ENCODE measurements at regions not wholly inside any gene's neighbourhood (a gene's known extent, or its start where the extent isn't known, plus 50 kb on each side); places are given as distances from the start of the nearest gene placed in this dataset.

DNA sequence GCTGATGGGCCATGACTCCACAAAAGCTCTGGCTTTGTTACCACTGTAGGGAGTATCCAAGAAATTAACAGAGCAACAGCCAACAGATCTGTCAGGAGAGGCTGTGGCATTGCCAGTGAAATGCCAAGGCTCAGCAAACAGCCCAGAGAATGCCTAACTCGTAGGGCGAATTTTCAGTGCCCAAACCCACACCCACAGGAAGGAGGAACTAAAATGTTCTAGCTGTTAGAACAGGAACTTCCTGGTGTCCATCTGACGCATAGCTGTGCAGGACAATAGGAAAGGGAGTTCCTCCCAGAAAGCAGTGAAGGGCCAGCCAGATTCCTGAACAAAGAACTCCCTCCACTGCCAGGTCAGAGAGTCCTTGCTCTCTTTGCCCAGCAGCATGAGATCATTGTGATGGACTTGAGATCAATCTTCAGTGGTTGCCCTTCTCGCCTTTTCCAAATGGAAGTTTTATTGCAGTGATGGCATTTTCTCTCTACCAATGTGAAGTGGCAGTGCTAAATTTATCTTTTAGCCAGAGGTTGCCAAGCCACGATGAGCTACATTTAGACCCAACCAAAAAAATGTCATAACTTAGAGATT, 224.2 kb upstream of the STARD13 start:
- DNase-seq (ENCODE audit: low read depth in 4 of 4, low spot score in 3 of 4) = no peak

DNA sequence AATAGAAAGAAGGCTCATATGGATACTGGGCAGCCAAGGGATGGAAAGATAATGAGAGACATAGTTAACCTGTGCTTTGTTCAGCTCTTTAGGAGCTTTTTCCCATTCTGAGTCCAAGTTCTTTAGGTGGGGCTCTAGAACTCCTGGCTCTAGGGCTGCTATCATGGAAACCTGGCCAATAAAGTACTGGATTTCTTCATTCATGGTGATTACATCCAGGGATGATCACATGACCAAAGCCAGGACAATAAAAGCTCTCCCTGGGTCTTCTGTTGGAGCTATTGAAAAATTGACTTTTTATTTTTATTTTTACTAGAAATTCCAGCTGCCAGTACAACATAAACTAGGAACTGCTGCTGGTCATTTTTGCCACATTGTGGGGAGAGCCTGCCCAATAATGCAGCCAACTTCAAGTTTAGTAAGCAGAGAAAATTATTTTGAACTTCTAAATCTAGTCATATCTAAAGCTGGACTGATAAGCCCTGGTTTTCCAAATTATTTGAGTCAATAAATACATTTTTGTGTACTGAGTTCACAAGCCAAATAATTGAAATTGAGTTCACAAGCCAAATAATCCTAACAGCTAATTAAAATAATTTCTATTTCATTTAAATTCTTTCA, 224.9 kb upstream of the STARD13 start:
- DNase-seq (ENCODE audit: low read depth in 4 of 4, low spot score in 3 of 4) = no peak

DNA sequence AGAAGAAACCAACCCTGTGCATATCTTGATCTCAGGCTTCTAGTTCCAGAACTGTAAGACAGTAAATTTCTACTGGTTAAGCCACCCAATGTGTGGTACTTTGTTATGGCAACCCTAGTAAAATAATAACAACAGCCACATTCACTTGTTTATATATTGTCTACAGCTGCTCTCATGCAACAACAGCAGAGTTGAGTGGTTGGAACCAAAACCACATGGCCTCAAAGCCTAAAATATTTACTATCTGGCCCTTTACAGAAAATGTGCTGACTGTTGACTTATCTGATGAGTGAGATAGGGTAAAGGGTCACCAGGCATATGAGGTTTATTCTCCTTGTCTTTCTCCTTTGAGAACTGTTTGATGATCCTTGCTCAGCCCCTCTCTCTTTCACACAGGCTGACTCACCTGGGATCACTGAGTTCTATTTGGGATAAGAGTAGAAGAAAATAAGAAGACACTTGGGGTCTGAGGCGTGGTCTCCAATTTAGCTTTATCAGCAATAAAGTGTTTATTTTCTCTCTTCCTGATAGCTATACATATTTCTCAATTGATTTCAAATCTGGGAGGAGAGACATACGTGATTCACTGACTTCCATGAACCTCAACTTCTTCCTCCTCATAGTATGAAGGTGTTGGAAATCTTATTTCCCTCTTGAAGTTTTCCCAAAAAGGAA, 227.5 kb upstream of the STARD13 start:
- DNase-seq (ENCODE audit: low read depth in 4 of 4, low spot score in 3 of 4) = no peak

DNA sequence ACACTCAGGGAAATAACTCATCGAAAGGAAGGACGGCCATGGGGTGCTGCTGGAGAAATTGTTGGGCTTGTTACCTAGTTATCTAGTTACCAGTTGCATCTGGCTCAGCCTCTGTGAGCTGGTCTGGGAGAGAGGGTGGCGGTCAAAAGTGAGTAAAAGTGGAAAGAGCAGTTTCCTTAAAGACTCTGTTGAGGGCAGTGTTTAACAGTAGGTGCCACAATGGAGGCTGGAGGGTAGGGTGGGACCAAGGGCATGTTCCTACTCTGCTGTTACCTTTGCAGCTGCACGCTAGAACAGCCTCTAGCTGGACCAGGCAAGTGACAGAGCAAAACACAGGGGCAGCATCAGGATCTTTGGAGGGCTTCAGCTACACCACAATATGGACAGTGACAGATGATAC, 228.8 kb upstream of the STARD13 start:
- no peak for DNase-seq (ENCODE audit: low read depth in 4 of 4, low spot score in 3 of 4)

DNA sequence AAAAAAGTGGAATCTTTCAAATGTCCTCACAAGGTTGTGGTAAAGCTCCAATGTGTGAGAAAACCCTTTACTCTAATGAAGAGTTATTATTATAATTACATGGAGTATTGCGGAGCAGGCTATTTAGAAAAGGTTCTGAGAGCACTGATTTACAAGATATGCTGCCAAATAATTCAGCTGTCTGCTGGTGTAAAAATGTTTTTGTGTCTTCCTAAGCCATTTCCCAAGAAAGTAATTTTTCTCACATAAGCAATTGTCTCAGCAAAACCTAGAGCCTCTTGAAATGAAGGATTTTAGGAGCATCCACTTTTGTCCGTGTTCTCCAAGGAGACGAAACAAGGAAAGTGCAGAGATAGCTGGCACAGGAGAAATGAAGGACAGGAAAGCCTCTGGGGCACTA, 229.6 kb upstream of the STARD13 start:
- DNase-seq (ENCODE audit: low read depth in 4 of 4, low spot score in 3 of 4) = no peak

DNA sequence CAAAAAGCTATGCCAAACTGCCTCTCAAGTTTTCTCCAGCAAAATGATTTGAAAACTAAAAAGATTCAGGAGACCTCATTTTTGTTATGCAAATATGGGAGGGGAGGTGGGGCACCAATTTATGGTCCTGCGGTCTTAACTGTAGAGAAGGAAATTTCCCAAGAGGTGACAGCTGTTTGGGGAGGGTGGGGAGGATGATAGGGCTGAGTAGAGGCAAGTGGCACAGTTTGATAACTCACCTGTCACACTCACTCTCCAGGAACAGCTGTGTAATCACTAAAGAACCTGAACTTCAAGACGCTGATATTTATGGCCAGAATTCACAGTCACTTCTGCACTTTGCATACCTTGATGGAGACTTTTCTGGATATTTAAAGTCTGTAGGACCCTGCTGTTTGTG, 232.9 kb upstream of the STARD13 start:
- DNase-seq (ENCODE audit: low read depth in 4 of 4, low spot score in 3 of 4) = no peak

DNA sequence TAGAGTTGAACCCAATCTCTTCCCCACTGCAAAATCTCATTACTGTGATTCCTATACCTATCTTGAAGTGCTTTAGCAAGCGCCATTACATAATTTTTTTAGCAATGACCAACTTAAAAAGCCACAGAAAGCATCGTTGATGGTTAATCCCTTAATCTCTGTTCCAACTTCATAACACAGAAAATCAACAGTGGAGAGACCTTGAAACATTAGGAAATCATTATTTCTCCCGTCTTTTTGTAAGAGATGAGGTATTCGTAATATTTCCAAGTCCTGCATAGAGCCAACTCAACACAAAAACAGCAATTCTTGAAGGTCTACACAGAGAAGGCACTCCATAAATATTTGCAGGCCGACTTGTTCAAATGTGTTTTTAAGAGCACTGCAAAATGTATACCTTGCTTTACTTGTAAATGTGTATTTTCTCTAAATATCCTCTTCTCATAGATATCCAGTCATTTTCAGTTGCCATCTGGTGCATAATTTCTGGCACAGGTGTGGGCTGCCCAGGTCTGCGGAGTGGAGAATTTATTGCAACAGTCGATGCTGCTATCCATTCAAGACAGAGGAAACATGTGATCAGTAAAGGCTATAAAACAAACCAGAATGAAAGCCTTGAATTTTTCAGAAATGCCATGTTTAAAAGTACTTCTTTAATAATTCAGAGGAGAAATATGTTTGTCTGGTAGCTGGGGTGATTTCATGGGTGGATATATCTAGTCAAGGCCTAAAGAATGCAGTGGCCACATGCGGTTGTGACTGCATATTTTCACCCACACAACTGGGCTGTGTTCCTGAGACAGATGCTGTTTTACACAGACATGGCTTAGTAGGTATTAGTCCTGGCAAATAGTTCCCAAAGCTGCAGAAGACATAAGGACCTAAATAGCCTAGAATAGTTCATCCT, 234.3 kb upstream of the STARD13 start:
- DNase-seq (ENCODE audit: low read depth in 4 of 4, low spot score in 3 of 4) = no peak

DNA sequence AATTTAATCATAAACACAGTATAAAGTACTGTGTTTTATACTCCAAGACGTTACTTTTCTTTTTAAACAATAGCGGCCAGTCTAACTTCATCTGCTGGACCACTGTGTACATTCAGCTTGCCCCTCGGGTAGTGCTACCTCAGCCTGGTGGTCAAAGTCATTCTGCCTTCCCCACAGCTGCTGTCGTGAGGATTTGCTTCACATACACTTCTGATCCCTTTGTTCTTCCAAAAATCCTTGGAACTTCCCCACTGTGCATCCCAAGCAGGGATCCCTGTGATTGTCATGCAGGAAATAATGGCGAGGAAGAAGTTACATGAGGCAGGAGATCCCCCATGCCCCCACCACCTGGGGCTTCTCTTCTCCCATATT, 234.9 kb upstream of the STARD13 start:
- DNase-seq (ENCODE audit: low read depth in 4 of 4, low spot score in 3 of 4) = no peak

DNA sequence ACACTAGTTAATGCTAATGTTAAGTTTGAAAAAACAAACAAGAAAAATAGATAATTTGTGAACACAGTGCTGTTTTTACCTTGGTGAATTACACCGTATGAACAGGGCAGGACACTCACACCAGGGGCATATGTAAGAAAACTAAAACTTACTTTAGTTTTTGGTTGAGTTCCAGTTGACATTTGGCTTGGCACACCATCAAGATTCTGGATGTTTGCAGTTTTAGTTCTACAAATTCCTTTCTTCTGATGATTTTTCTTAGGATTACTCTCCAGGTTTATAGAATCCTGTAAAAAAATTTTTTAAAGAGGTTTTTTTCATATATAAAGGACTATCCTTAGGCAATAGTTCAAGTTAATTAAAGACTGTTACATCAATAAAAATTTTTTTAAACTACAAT, 238.5 kb upstream of the STARD13 start:
- DNase-seq (ENCODE audit: low read depth in 4 of 4, low spot score in 3 of 4) = no peak

DNA sequence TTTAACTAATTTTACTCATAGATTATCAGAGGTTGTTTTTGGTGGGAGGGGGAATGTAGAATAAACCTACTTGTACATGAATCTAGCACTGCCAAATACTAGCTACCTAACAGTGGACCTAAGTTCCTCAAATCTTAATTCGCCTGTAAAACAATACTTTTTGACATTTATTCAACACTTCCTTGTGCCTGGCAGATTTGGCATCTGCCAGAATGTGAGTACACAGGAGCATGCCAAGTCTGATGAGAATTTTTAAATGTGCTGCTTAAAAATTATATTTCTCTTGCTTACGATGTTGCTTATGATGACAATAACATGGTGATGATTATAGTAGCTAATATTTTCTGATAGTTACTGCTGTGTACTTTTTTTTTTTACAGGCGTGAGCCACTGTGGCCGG, 240.2 kb upstream of the STARD13 start:
- DNase-seq (ENCODE audit: low read depth in 4 of 4, low spot score in 3 of 4) = no peak

DNA sequence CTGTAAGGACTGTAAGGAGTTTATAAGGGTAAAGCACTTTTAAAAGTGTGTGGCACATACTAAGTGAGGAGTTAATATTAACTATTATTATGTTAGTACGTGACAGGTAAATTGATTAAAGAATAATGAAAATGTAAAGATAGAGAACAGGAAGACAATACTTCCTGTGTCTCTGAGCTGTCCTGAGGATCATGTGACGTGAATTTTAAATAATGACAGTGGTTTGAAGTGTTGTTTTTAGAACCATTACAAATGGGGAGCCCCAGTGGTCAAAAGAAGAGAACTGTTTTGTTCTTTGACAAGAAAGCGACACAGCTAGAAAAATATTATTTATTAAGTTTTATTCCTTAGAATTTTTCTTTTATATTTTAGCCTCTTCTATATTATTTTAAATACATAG, 241.2 kb upstream of the STARD13 start:
- no peak for DNase-seq (ENCODE audit: low read depth in 4 of 4, low spot score in 3 of 4)

DNA sequence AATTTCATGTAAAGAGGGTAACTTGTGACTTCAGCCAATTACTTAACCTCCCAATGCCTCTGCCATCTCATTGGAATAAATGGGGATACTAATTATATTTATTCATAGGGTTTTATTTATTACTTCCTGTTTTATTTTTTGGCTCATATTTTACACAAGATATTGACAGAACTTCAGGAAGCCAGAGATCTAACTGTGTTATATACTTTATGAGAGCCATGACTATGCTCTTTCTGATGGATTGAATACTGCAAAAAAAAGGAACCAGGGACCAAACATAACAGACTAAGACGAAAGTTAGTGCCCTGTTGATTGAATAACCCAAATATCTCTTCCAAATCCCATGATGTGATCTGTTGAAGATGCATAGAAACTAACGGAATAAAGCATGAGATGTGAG, 243.3 kb upstream of the STARD13 start:
- no peak for DNase-seq (ENCODE audit: low read depth in 4 of 4, low spot score in 3 of 4)

DNA sequence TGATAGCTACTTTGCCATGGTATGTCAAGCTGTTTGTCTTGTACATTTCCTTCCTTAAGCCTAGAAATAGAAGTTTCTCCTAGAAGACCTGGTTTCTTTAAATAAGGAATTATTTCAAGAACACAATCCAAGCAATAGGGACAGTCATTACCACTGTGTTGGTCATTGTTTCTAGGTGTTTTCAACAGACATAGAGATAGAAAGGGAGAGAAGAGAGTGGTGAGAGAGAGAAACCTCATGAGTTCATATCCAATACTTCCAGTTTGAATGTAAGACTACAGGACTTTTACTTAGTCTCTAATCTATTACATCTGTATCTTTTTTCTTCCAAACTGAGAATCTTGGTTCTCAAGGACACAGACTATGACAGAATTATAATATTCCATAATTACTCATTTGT, 245.9 kb upstream of the STARD13 start:
- DNase-seq (ENCODE audit: low read depth in 4 of 4, low spot score in 3 of 4) = no peak

DNA sequence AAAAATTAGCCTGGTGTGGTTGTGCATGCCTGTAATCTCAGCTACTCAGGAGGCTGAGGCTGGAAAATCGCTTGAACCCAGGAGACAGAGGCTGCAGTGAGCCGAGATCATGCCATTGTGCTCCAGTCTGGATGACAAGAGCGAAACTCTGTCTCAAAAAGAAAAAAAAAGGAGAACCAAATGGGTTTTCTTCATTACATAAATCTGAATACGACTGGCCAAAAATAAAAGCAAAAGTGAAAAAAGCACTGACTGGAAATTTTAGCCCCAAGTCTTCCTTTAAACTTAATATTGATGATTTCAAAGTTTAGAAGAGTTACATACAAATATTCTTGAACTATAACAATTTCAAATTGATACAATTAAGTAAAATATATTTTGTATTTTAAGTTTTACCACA, 249.5 kb upstream of the STARD13 start:
- DNase-seq (ENCODE audit: low read depth in 4 of 4, low spot score in 3 of 4) = no peak

DNA sequence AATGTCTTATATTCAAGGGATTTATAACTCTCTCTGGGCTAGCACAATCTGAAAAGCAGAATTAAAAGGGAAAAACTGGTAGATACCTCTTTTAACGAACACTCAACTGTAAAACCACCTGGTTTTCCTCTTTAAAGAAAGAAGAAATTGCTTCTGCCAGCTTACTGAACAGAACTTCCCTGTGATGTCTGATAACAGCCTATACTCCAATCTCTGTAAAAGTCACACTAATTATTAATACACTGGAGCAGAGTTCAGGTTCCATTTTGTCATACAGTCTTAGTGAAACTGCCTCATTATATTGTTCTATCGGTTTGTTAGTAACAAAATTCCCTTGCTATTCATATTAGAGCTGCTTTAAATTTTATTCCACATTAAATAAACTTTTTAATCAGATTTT, 251.0 kb upstream of the STARD13 start:
- DNase-seq (ENCODE audit: low read depth in 4 of 4, low spot score in 3 of 4) = no peak

DNA sequence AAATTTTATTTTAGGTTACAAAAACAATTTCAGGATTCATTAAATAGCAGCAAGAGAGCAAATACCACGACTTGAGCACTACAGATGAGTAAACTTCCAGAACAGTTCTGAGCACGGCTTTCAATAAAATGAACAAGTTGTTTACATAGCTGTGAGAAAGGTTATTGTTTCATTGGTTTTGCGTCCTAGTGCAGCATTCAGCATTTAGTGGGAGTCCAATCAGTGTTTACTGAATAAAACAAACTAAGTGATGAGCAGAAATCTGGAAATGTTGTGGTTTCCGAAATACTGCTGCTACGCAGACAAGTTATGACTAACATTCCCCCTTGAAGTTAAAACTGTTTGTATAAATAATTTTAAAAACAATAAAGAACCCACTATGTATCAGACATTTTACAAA, 251.5 kb upstream of the STARD13 start:
- DNase-seq (ENCODE audit: low read depth in 4 of 4, low spot score in 3 of 4) = no peak

DNA sequence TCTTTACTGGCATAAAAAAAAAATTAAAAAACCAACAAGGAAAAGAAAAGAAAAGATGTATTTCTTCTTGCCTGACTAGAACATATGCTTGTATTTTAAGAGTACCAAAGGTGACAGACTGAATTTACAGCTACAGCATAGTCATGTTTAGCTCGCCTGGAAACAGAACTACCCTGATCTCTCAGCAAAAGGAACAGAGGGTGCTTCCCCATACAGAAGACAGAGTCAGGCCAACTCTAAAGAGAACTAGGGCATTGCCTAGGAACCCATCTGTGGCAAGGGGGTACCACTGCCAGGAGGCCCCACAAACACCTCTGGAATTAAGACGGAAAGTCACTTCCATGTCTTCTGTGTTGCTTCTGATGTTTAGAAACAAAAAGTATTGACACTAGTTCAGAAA, 252.1 kb upstream of the STARD13 start:
- no peak for DNase-seq (ENCODE audit: low read depth in 4 of 4, low spot score in 3 of 4)

DNA sequence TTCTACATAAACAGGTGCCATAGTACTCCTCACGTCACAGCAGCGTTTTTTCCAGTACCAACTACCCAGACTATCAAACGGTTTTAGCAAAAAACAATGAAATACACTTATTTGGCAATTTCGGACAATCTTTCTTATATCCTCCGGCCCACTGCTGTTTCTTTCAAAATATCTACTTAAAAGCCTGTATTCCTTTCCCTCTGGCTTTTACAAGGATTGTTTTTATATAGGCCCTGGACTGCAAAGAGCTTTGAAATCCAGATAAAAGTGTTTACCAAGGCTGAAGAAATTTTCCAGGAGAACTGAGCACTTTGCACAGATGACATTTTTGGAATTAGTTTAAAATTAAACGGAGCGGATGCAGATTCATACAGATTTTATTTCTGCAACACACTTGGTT, 255.9 kb upstream of the STARD13 start:
- DNase-seq (ENCODE audit: low read depth in 4 of 4, low spot score in 3 of 4) = no peak

DNA sequence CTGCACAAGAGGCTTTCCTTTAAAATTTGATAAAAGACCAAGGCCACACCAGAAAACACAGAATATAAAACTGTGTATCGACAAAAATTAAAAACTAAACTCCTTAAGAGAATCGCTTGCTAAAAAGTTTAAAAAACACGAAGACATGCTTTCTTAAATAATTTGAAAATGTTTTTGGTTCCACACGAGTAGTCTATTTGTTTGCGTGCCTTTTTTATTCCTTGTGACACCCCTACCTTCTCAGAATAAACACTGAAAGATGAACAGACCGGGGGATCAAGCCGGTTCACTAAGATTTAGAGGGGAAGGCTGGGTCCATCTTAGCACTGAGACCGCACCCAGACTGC, 256.4 kb upstream of the STARD13 start:
- DNase-seq (ENCODE audit: low read depth in 4 of 4, low spot score in 3 of 4) = no peak

DNA sequence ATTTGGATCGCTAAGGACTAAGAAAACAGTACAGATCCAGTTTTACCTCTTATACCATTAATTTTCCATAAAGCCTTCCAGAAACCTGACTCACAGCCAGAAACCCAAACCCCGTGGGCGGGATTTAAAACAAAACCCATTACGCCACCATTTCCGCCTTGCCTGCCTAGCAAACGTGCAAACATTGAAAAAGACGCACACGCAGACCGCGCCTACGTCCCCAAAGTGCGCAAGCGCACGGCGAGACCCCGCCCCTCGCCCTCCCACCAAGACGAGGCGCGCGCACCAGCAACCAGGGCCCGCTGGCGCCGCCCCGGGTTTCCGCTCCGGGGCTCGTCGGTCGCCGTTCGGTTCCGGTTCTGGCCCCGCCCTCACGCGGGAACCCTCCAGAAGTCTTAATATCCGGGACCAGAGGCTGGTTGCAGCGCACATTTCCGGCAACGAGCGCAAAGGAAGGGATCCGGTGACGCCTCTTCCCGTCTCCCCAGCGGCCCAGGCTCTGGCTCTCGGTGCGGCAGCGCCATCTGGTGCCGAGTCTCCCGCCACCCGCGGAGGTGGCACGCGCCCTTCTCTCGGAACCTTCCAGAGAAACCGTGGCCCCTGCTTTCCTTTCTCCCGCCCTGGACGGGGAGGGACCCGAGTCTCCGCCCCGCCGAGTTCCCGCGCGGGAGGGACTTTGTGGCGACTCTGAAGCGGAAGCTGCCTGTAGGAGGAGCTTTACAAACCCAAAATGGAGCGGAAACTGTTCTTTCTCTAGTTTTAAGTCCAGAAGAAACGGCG, 256.9 kb upstream of the STARD13 start:
- peak; percentile 98 to 99 (median 98) for DNase-seq (ENCODE audit: low read depth in 4 of 4, low spot score in 3 of 4)

DNA sequence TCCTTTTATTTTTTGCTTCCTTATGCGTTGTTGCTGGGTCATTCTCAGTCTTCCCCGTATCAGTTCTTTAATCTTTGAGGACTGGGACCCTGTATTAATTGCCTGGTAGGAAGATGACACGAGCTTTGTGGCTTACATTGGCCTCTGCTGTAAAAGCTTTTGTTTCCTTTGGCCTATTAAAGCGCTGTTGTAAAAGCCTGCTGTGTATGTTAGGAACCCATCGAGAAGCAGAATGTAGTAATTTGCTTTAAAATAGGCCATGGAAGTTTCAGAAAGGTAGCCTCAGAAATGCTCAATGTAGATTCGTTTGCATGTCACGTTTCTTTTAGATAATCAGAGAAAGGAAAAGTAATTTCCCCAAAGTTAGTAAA, 257.5 kb upstream of the STARD13 start:
- DNase-seq (ENCODE audit: low read depth in 4 of 4, low spot score in 3 of 4) = no peak
